KMS-11 (cell line): ENCODE measurements at regions not wholly inside any gene's neighbourhood (a gene's known extent, or its start where the extent isn't known, plus 50 kb on each side); places are given as distances from the start of the nearest gene placed in this dataset.

Experiments
- H2AFZ ChIP-seq: fragments of 200-600 bp; sonication (generic); 2 replicates; pipeline ENCODE4 v1.6.1; 2016; ENCODE audit warnings: antibody characterized with exemption, mixed run types, low read depth
- H3K27ac ChIP-seq: fragments of 200-600 bp; sonication (generic); 2 replicates; pipeline ENCODE4 v1.6.1; 2016; ENCODE audit warnings: mild to moderate bottlenecking, mixed run types
- H3K27me3 ChIP-seq: fragments of 200-600 bp; sonication (generic); 2 replicates; pipeline ENCODE4 v1.6.1; 2017; ENCODE audit warnings: mild to moderate bottlenecking, low read depth, mixed run types, moderate library complexity; ENCODE audit not compliant: insufficient read depth
- H3K36me3 ChIP-seq: fragments of 200-600 bp; sonication (generic); 2 replicates; pipeline ENCODE4 v1.6.1; 2017; ENCODE audit warnings: mild to moderate bottlenecking, mixed run types; ENCODE audit not compliant: insufficient read depth
- H3K4me1 ChIP-seq: fragments of 200-600 bp; sonication (generic); 2 replicates; pipeline ENCODE4 v1.6.1; 2016; ENCODE audit warnings: mild to moderate bottlenecking, low read depth, mixed run types; ENCODE audit not compliant: poor library complexity, severe bottlenecking
- H3K4me2 ChIP-seq: fragments of 200-600 bp; sonication (generic); 2 replicates; pipeline ENCODE4 v1.7.0; 2016; ENCODE audit warnings: mild to moderate bottlenecking, mixed run types
- H3K4me3 ChIP-seq: fragments of 200-600 bp; sonication (generic); IDR thresholded peaks from 2 replicates; pipeline ENCODE4 v1.6.1; 2017; ENCODE audit warnings: low read depth, low read length, mixed read lengths; ENCODE audit not compliant: insufficient read depth
- H3K79me2 ChIP-seq: fragments of 200-600 bp; sonication (generic); 2 replicates; pipeline ENCODE4 v1.6.1; 2016; ENCODE audit warnings: low read depth, mixed run types; ENCODE audit not compliant: insufficient read depth
- H3K9ac ChIP-seq: fragments of 200-600 bp; sonication (generic); 2 replicates; pipeline ENCODE4 v1.6.1; 2016; ENCODE audit warnings: mild to moderate bottlenecking, mixed run types
- H4K20me1 ChIP-seq: fragments of 200-600 bp; sonication (generic); 2 replicates; pipeline ENCODE4 v1.6.1; 2016; ENCODE audit warnings: mild to moderate bottlenecking, mixed run types; ENCODE audit not compliant: insufficient read depth
- CTCF ChIP-seq: fragments of 200-600 bp; sonication (generic); conservative IDR thresholded peaks from 2 replicates; pipeline ENCODE4 v1.6.1; 2017; ENCODE audit warnings: low read depth, mild to moderate bottlenecking, antibody characterized with exemption, low read length, moderate library complexity, mixed read lengths

- Histone ChIP-seq H3K4me1 (no peaks in the 10 kb centered on the region), H3K4me2 (no peak overlapping the region), H3K36me3 (no peaks in the 10 kb centered on the region), H2AFZ (no peak overlapping the region), H3K9ac (no peak overlapping the region), H4K20me1 (no peaks in the 10 kb centered on the region), H3K27me3 (no peaks in the 10 kb centered on the region), H3K27ac (no peak overlapping the region), H3K4me3 (no peak overlapping the region), H3K79me2 (no peaks in the 10 kb centered on the region)
- no peak for TF ChIP-seq CTCF
These were observed 162.0 kb upstream of the PTCH1 start for GRCh38 chr9:95678759-95679158.

- Histone ChIP-seq H3K36me3 (no peaks in the 10 kb centered on the region), H4K20me1 (no peaks in the 10 kb centered on the region), H3K27me3 (no peaks in the 10 kb centered on the region), H3K4me2 (no peak overlapping the region), H3K4me3 (no peak overlapping the region), H3K4me1 (peaks cover 4% of the 10 kb centered on the region), H3K79me2 (no peaks in the 10 kb centered on the region), H3K9ac (no peak overlapping the region), H3K27ac (no peak overlapping the region), H2AFZ (no peak overlapping the region)
- no peak for TF ChIP-seq CTCF
These were observed 153.4 kb upstream of the PTCH1 start for GRCh38 chr9:95670122-95670521.

- Histone ChIP-seq H3K4me1 (peaks cover 4% of the 10 kb centered on the region), H3K79me2 (no peaks in the 10 kb centered on the region), H2AFZ (no peak overlapping the region), H3K4me2 (no peak overlapping the region), H3K4me3 (no peak overlapping the region), H3K36me3 (no peaks in the 10 kb centered on the region), H4K20me1 (no peaks in the 10 kb centered on the region), H3K27me3 (no peaks in the 10 kb centered on the region), H3K9ac (no peak overlapping the region), H3K27ac (no peak overlapping the region)
- no peak for TF ChIP-seq CTCF
These were observed 152.5 kb upstream of the PTCH1 start for GRCh38 chr9:95669253-95669652.

GRCh38 chr9:95667789-95668188 lies 151.0 kb upstream of the PTCH1 start:
- Histone ChIP-seq H3K36me3 (no peaks in the 10 kb centered on the region), H2AFZ (no peak overlapping the region), H3K4me3 (no peak overlapping the region), H3K27ac (no peak overlapping the region), H3K27me3 (no peaks in the 10 kb centered on the region), H3K79me2 (no peaks in the 10 kb centered on the region), H3K4me2 (no peak overlapping the region), H4K20me1 (no peaks in the 10 kb centered on the region), H3K4me1 (peaks cover 4% of the 10 kb centered on the region), H3K9ac (no peak overlapping the region)
- TF ChIP-seq CTCF = no peak

- Histone ChIP-seq H3K27ac (no peak overlapping the region), H3K4me1 (peaks cover 4% of the 10 kb centered on the region), H3K36me3 (no peaks in the 10 kb centered on the region), H4K20me1 (no peaks in the 10 kb centered on the region), H2AFZ (no peak overlapping the region), H3K27me3 (no peaks in the 10 kb centered on the region), H3K4me3 (no peak overlapping the region), H3K9ac (no peak overlapping the region), H3K4me2 (no peak overlapping the region), H3K79me2 (no peaks in the 10 kb centered on the region)
- TF ChIP-seq CTCF = no peak
These were observed 150.0 kb upstream of the PTCH1 start for GRCh38 chr9:95666785-95667155.
